ENCODE measurements at regions not wholly inside any gene's neighbourhood (a gene's known extent, or its start where the extent isn't known, plus 50 kb on each side); places are given as distances from the start of the nearest gene placed in this dataset.

GRCh38 chr5:143659599-143660238 is 152.2 kb upstream of the HMHB1 start (continued):
- TF ChIP-seq, protein P1, sequence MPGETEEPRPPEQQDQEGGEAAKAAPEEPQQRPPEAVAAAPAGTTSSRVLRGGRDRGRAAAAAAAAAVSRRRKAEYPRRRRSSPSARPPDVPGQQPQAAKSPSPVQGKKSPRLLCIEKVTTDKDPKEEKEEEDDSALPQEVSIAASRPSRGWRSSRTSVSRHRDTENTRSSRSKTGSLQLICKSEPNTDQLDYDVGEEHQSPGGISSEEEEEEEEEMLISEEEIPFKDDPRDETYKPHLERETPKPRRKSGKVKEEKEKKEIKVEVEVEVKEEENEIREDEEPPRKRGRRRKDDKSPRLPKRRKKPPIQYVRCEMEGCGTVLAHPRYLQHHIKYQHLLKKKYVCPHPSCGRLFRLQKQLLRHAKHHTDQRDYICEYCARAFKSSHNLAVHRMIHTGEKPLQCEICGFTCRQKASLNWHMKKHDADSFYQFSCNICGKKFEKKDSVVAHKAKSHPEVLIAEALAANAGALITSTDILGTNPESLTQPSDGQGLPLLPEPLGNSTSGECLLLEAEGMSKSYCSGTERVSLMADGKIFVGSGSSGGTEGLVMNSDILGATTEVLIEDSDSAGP (CRISPR knock-in tag; IDR thresholded peaks at IDR 0.05; ENCODE audit: borderline replicate concordance), result no peak
- 0 out of 2 replicates have a peak, but pooled peaks have one; percentile 37 for TF ChIP-seq MED1 (CRISPR knock-in tag; IDR thresholded peaks at IDR 0.05)
- TF ChIP-seq MTA3 (CRISPR knock-in tag; IDR thresholded peaks at IDR 0.05), result no peak
- TF ChIP-seq JUNB (CRISPR knock-in tag; IDR thresholded peaks at IDR 0.05; ENCODE audit: borderline replicate concordance), result peak; percentile 86; the same call in 1 of the 2 replicates
- TF ChIP-seq SP5 (CRISPR knock-in tag; IDR thresholded peaks at IDR 0.05; ENCODE audit: borderline replicate concordance, low read depth), result 0 out of 2 replicates have a peak, but pooled peaks have one; percentile 20
- peak; percentile 28; the same call in 1 of the 2 replicates for TF ChIP-seq GATA4 (IDR thresholded peaks at IDR 0.05; ENCODE audit: borderline replicate concordance, low read depth)
- no peak for TF ChIP-seq ZBTB21 (CRISPR knock-in tag; IDR thresholded peaks at IDR 0.05)
- no peak for TF ChIP-seq CREB1 (IDR thresholded peaks at IDR 0.05)
- 0 out of 2 replicates have a peak, but pooled peaks have one; percentile 14 for TF ChIP-seq CREB1 (CRISPR knock-in tag; IDR thresholded peaks at IDR 0.05)
- TF ChIP-seq NFIC (IDR thresholded peaks at IDR 0.05; ENCODE audit: low read length), result peak; percentile 31; the same call in 1 of the 2 replicates
- TF ChIP-seq TEAD3 (CRISPR knock-in tag; optimal IDR thresholded peaks at IDR 0.05; ENCODE audit: borderline replicate concordance), result peak; percentile 66
- TF ChIP-seq ZNF609 (CRISPR knock-in tag; IDR thresholded peaks at IDR 0.05; ENCODE audit: borderline replicate concordance), result peak; percentile 89; the same call in 1 of the 2 replicates
- TF ChIP-seq ETV5 (CRISPR knock-in tag; IDR thresholded peaks at IDR 0.05; ENCODE audit: borderline replicate concordance), result no peak
- TF ChIP-seq ZNF770 (CRISPR knock-in tag; IDR thresholded peaks at IDR 0.05), result no peak
- peak; percentile 76 for TF ChIP-seq GATAD2A (CRISPR knock-in tag; IDR thresholded peaks at IDR 0.05)
- peak; percentile 28 for TF ChIP-seq SKI (IDR thresholded peaks at IDR 0.05; ENCODE audit: partially characterized antibody)
- peak; percentile 47 for TF ChIP-seq HDAC1 (CRISPR knock-in tag; IDR thresholded peaks at IDR 0.05)
- TF ChIP-seq ZNF205 (CRISPR knock-in tag; IDR thresholded peaks at IDR 0.05), result peak; percentile 98
- TF ChIP-seq, protein P2, sequence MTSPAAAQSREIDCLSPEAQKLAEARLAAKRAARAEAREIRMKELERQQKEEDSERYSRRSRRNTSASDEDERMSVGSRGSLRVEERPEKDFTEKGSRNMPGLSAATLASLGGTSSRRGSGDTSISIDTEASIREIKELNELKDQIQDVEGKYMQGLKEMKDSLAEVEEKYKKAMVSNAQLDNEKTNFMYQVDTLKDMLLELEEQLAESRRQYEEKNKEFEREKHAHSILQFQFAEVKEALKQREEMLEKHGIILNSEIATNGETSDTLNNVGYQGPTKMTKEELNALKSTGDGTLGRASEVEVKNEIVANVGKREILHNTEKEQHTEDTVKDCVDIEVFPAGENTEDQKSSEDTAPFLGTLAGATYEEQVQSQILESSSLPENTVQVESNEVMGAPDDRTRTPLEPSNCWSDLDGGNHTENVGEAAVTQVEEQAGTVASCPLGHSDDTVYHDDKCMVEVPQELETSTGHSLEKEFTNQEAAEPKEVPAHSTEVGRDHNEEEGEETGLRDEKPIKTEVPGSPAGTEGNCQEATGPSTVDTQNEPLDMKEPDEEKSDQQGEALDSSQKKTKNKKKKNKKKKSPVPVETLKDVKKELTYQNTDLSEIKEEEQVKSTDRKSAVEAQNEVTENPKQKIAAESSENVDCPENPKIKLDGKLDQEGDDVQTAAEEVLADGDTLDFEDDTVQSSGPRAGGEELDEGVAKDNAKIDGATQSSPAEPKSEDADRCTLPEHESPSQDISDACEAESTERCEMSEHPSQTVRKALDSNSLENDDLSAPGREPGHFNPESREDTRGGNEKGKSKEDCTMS (CRISPR knock-in tag; conservative IDR thresholded peaks at IDR 0.05), result no peak
- TF ChIP-seq FOSL1 (CRISPR knock-in tag; IDR thresholded peaks at IDR 0.05; ENCODE audit: borderline replicate concordance), result peak; percentile 86

All from HepG2 (cell line).